Stimulated activated CD4-positive, alpha-beta T cell treated with anti-CD3 and anti-CD28 coated beads, TNF-alpha, amount 100 ng/mL, for 24 hours (primary cell): ENCODE measurements at regions not wholly inside any gene's neighbourhood (a gene's known extent, or its start where the extent isn't known, plus 50 kb on each side); places are given as distances from the start of the nearest gene placed in this dataset.

Source experiments
- DNase-seq, 3 experiments: peaks; one replicate each; pipeline ENCODE4 v3.0.0-alpha.2; 2020; ENCODE audit warnings: low read depth in 3 of 3

GRCh38 chr12:92582893-92583292, 119.9 kb upstream of the PLEKHG7 start:
- no peak for DNase-seq

GRCh38 chr12:92582475-92582874, 120.3 kb upstream of the PLEKHG7 start:
- DNase-seq, result no peak

- DNase-seq, result no peak
Observed at GRCh38 chr12:92581604-92582003, 121.2 kb upstream of the PLEKHG7 start.

- no peak for DNase-seq
Observed at GRCh38 chr12:92574911-92575570, 127.7 kb upstream of the PLEKHG7 start.

GRCh38 chr12:92574051-92574783, 128.6 kb upstream of the PLEKHG7 start:
- DNase-seq, result no peak

- no peak for DNase-seq
Observed at GRCh38 chr12:92573104-92573503, 129.7 kb upstream of the PLEKHG7 start.

GRCh38 chr12:92571844-92572543, 130.8 kb upstream of the PLEKHG7 start:
- no peak for DNase-seq

GRCh38 chr12:92571169-92571568, 131.6 kb upstream of the PLEKHG7 start:
- DNase-seq, result no peak

- peak in 1 of 3 experiments; percentile 55 for DNase-seq
Observed at GRCh38 chr12:92570056-92570753, 132.6 kb upstream of the PLEKHG7 start.

- DNase-seq, result no peak
Observed at GRCh38 chr12:92568691-92569090, 134.1 kb upstream of the PLEKHG7 start.

- DNase-seq, result no peak
Observed at GRCh38 chr12:92566448-92567019, 136.3 kb upstream of the PLEKHG7 start.

- DNase-seq, result no peak
Observed at GRCh38 chr12:92563819-92564218, 139.0 kb upstream of the PLEKHG7 start.

- no peak for DNase-seq
Observed at GRCh38 chr12:92562063-92562734, 140.6 kb upstream of the PLEKHG7 start.

- DNase-seq, result no peak
Observed at GRCh38 chr12:92561543-92561899, 141.3 kb upstream of the PLEKHG7 start.

GRCh38 chr12:92560713-92561542, 141.9 kb upstream of the PLEKHG7 start:
- DNase-seq, result no peak

- DNase-seq, result no peak
Observed at GRCh38 chr12:92558806-92559205, 144.0 kb upstream of the PLEKHG7 start.

- DNase-seq, result no peak
Observed at GRCh38 chr12:92558215-92558773, 144.5 kb upstream of the PLEKHG7 start.

- DNase-seq, result no peak
Observed at GRCh38 chr12:92557422-92557724, 145.4 kb upstream of the PLEKHG7 start.

- DNase-seq, result no peak
Observed at GRCh38 chr12:92556637-92557421, 146.0 kb upstream of the PLEKHG7 start.

- no peak for DNase-seq
Observed at GRCh38 chr12:92556141-92556540, 146.6 kb upstream of the PLEKHG7 start.
